Myocyte (in vitro differentiated cells): ENCODE measurements at regions not wholly inside any gene's neighbourhood (a gene's known extent, or its start where the extent isn't known, plus 50 kb on each side); places are given as distances from the start of the nearest gene placed in this dataset.
"Not testable (repeated sequence)": the region's sequence is repeated elsewhere in the genome, so short reads cannot be mapped to it uniquely, and the experiment has no call there.

ENCODE experiments used
- DNase-seq: peaks from one replicate; pipeline ENCODE4 v3.0.0-alpha.2; 2012; ENCODE audit warnings: low read depth

GRCh38 chr1:38512789-38513188 is 346.8 kb downstream of the RRAGC start:
- DNase-seq = no peak

- DNase-seq = no peak
Observed at GRCh38 chr1:38512024-38512767, 347.4 kb downstream of the RRAGC start.

GRCh38 chr1:38508232-38508631 is 351.3 kb downstream of the RRAGC start:
- no peak for DNase-seq

GRCh38 chr1:38507563-38507962 is 352.0 kb downstream of the RRAGC start:
- no peak for DNase-seq

GRCh38 chr1:38505944-38506343 is 353.6 kb downstream of the RRAGC start:
- DNase-seq = no peak

- no peak for DNase-seq
Observed at GRCh38 chr1:38502758-38503157, 356.8 kb downstream of the RRAGC start.

GRCh38 chr1:38500891-38501290 is 358.7 kb downstream of the RRAGC start:
- no peak for DNase-seq

- no peak for DNase-seq
Observed at GRCh38 chr1:38500352-38500751, 359.2 kb downstream of the RRAGC start.

GRCh38 chr1:38498686-38499085 is 360.9 kb downstream of the RRAGC start:
- DNase-seq = no peak

- DNase-seq = peak; percentile 22
Observed at GRCh38 chr1:38497921-38498656, 361.5 kb downstream of the RRAGC start.

- not testable (repeated sequence) for DNase-seq
Observed at GRCh38 chr1:38493306-38493705, 366.3 kb downstream of the RRAGC start.

- DNase-seq = peak; percentile 20
Observed at GRCh38 chr1:38489844-38490270, 369.7 kb downstream of the RRAGC start.

GRCh38 chr1:38488162-38488898 is 371.2 kb downstream of the RRAGC start:
- no peak for DNase-seq

GRCh38 chr1:38487396-38487795 is 372.2 kb downstream of the RRAGC start:
- no peak for DNase-seq

- no peak for DNase-seq
Observed at GRCh38 chr1:38486085-38486484, 373.5 kb downstream of the RRAGC start.

GRCh38 chr1:38481871-38482826 is 377.4 kb downstream of the RRAGC start:
- DNase-seq = no peak

GRCh38 chr1:38479662-38480061 is 379.9 kb downstream of the RRAGC start:
- not testable (repeated sequence) for DNase-seq

- DNase-seq = no peak
Observed at GRCh38 chr1:38477811-38478210, 381.8 kb downstream of the RRAGC start.

- no peak for DNase-seq
Observed at GRCh38 chr1:38476850-38477178, 382.8 kb downstream of the RRAGC start.

- DNase-seq = no peak
Observed at GRCh38 chr1:38476111-38476849, 383.3 kb downstream of the RRAGC start.
